Liver (tissue), 8 donors: ENCODE measurements at regions not wholly inside any gene's neighbourhood (a gene's known extent, or its start where the extent isn't known, plus 50 kb on each side); places are given as distances from the start of the nearest gene placed in this dataset.

Experiments
- DNase-seq: peaks from one replicate; pipeline ENCODE4 v3.0.0-alpha.2; 2017; ENCODE audit warnings: low spot score
- H3K27ac ChIP-seq, 2 donors: one replicate each; pipeline ENCODE4 v1.7.0; 2013; ENCODE audit warnings: inconsistent platforms in 2 of 2, low read length in 2 of 2, control low read depth in 1 of 2, low read depth in 1 of 2, mild to moderate bottlenecking in 1 of 2
- H3K27me3 ChIP-seq, 4 donors: one replicate each; pipeline versions ENCODE4 v1.6.1 to v1.7.0; 2013; ENCODE audit warnings: low read length in 3 of 4, inconsistent platforms in 1 of 4, mild to moderate bottlenecking in 1 of 4, moderate library complexity in 1 of 4; ENCODE audit not compliant: control insufficient read depth in 4 of 4, insufficient read depth in 4 of 4
- H3K36me3 ChIP-seq, 4 donors: one replicate each; pipeline versions ENCODE4 v1.6.1 to v1.7.0; 2013; ENCODE audit warnings: low read length in 3 of 4, mild to moderate bottlenecking in 3 of 4, low read depth in 1 of 4, moderate library complexity in 1 of 4; ENCODE audit not compliant: control insufficient read depth in 4 of 4, insufficient read depth in 3 of 4
- H3K4me1 ChIP-seq, 4 donors: one replicate each; pipeline versions ENCODE4 v1.6.1 to v1.7.0; 2013; ENCODE audit warnings: low read length in 3 of 4, mild to moderate bottlenecking in 3 of 4, moderate library complexity in 1 of 4; ENCODE audit not compliant: control insufficient read depth in 4 of 4, insufficient read depth in 4 of 4
- H3K4me3 ChIP-seq, 3 donors: one replicate each; pipeline versions ENCODE4 v1.6.1 to v1.7.0; 2013; ENCODE audit warnings: low read length in 3 of 3, control low read depth in 1 of 3, low read depth in 1 of 3, mild to moderate bottlenecking in 1 of 3
- H3K9ac ChIP-seq, 2 donors: one replicate each; pipeline ENCODE4 v1.7.0; 2013; ENCODE audit warnings: low read length in 2 of 2, mild to moderate bottlenecking in 2 of 2, moderate library complexity in 2 of 2, control low read depth in 1 of 2, low read depth in 1 of 2
- H3K9me3 ChIP-seq, 4 donors: one replicate each; pipeline versions ENCODE4 v1.6.1 to v1.7.0; 2013; ENCODE audit warnings: low read length in 3 of 4; ENCODE audit not compliant: control insufficient read depth in 4 of 4
- ATF3 ChIP-seq: IDR thresholded peaks from 2 replicates; pipeline ENCODE4 v1.6.1; 2016; ENCODE audit warnings: antibody characterized with exemption
- EGR1 ChIP-seq, 2 donors: IDR thresholded peaks; 2 replicates each; pipeline ENCODE4 v1.6.1; 2016 to 2018; ENCODE audit warnings: antibody characterized with exemption in 2 of 2, low read depth in 2 of 2
- FOXA1 ChIP-seq: IDR thresholded peaks from 2 replicates; pipeline ENCODE4 v1.6.1; 2016; ENCODE audit warnings: antibody characterized with exemption
- FOXA2 ChIP-seq: IDR thresholded peaks from 2 replicates; pipeline ENCODE4 v1.6.1; 2016; ENCODE audit warnings: antibody characterized with exemption
- GABPA ChIP-seq, 2 donors: IDR thresholded peaks in 1 of 2; conservative IDR thresholded peaks in 1 of 2; 2 replicates each; pipeline ENCODE4 v1.6.1; 2016; ENCODE audit warnings: antibody characterized with exemption in 2 of 2, mild to moderate bottlenecking in 1 of 2, moderate library complexity in 1 of 2
- HNF4A ChIP-seq, 2 donors: conservative IDR thresholded peaks; 2 replicates each; pipeline ENCODE4 v1.6.1; 2016; ENCODE audit warnings: antibody characterized with exemption in 2 of 2, mild to moderate bottlenecking in 2 of 2
- NR2F2 ChIP-seq: IDR thresholded peaks from 2 replicates; pipeline ENCODE4 v1.6.1; 2016; ENCODE audit warnings: antibody characterized with exemption
- RAD21 ChIP-seq, 2 donors: IDR thresholded peaks; 2 replicates each; pipeline ENCODE4 v1.6.1; 2016; ENCODE audit warnings: antibody characterized with exemption in 2 of 2, mild to moderate bottlenecking in 2 of 2
- RXRA ChIP-seq, 2 donors: IDR thresholded peaks; 2 replicates each; pipeline ENCODE4 v1.6.1; 2017 to 2018; ENCODE audit warnings: antibody characterized with exemption in 2 of 2, mild to moderate bottlenecking in 1 of 2
- TAF1 ChIP-seq: conservative IDR thresholded peaks from 2 replicates; pipeline ENCODE4 v1.6.1; 2016; ENCODE audit warnings: antibody characterized with exemption, mild to moderate bottlenecking
- YY1 ChIP-seq: IDR thresholded peaks from 2 replicates; pipeline ENCODE4 v1.6.1; 2016; ENCODE audit warnings: antibody characterized with exemption, mild to moderate bottlenecking
- ZBTB33 ChIP-seq: IDR thresholded peaks from 2 replicates; pipeline ENCODE4 v1.6.1; 2016; ENCODE audit warnings: antibody characterized with exemption
- WGBS: extraction: QIAGEN DNeasy Blood & Tissue Kit; methylation state at CpG from one replicate; pipeline ENCODE4 v1.1.7; 2013; 5-methylcytosine and 5-hydroxymethylcytosine counted together
- TF ChIP-seq, protein P1 (sequence below): IDR thresholded peaks from 2 replicates; pipeline ENCODE4 v1.6.1; 2016; ENCODE audit warnings: antibody characterized with exemption
- TF ChIP-seq, protein P2 (sequence below): fragments of 150-350 bp; IDR thresholded peaks from 2 replicates; pipeline ENCODE4 v1.5.1; 2017; ENCODE audit warnings: improper control_type of control experiment, low read depth, low read length; ENCODE audit not compliant: missing input control
- donor health status: healthy.
- donor health status: healthy.
- donor health status: healthy.
- donor health status: healthy.
- donor health status: healthy.

DNA sequence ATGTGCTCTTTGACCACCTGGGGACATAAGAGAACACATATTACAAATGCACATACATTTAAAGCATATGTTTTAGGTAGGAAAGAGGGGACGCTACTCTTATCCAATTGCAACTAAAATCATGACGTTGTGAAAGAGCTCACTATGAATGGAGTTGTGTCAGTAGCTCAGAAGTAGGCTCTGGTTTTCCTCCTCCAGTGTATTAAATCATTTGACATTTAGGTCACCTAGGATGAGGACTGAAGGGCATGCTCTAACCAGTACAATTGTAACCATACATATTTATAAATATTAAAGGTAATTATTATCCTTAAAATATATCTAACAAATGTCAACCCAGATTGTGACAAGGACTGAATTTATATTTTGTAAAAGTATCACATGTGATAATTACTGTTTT is 389.0 kb downstream of the KLF12 start:
- DNase-seq: no peak
- H3K9me3 ChIP-seq: peaks cover 0 to 6% (median 0%) of the 10 kb centered on the region in 4 donors
- H3K27me3 ChIP-seq: no peaks in the 10 kb centered on the region
- H3K4me1 ChIP-seq: no peaks in the 10 kb centered on the region
- TF ChIP-seq, protein P1, sequence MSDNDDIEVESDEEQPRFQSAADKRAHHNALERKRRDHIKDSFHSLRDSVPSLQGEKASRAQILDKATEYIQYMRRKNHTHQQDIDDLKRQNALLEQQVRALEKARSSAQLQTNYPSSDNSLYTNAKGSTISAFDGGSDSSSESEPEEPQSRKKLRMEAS: no peak
- TF ChIP-seq, protein P2, sequence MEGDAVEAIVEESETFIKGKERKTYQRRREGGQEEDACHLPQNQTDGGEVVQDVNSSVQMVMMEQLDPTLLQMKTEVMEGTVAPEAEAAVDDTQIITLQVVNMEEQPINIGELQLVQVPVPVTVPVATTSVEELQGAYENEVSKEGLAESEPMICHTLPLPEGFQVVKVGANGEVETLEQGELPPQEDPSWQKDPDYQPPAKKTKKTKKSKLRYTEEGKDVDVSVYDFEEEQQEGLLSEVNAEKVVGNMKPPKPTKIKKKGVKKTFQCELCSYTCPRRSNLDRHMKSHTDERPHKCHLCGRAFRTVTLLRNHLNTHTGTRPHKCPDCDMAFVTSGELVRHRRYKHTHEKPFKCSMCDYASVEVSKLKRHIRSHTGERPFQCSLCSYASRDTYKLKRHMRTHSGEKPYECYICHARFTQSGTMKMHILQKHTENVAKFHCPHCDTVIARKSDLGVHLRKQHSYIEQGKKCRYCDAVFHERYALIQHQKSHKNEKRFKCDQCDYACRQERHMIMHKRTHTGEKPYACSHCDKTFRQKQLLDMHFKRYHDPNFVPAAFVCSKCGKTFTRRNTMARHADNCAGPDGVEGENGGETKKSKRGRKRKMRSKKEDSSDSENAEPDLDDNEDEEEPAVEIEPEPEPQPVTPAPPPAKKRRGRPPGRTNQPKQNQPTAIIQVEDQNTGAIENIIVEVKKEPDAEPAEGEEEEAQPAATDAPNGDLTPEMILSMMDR: no peak
- TF ChIP-seq YY1 (no peak), NR2F2 (no peak), ZBTB33 (no peak)
- no peak overlapping the region for H3K27ac ChIP-seq
- H3K9ac ChIP-seq: no peak overlapping the region
- peaks cover 2 to 4% (median 2%) of the 10 kb centered on the region in 4 donors for H3K36me3 ChIP-seq
- H3K4me3 ChIP-seq: no peak overlapping the region
- WGBS: 92% methylated on average over 2 of the region's 2 CpGs

- TF ChIP-seq FOXA1 (no peak), HNF4A (conservative IDR thresholded peaks at IDR 0.05) (no peak), RXRA (IDR thresholded peaks at IDR 0.05) (no peak)
- 83% methylated on average over 4 of the region's 4 CpGs for WGBS
- no peaks in the 10 kb centered on the region for H3K27me3 ChIP-seq
- no peaks in the 10 kb centered on the region for H3K9me3 ChIP-seq
- H3K27ac ChIP-seq: no peak overlapping the region
- no peak for DNase-seq
- no peak overlapping the region for H3K4me3 ChIP-seq
- H3K36me3 ChIP-seq: peaks cover 0 to 2% (median 0%) of the 10 kb centered on the region in 4 donors
- H3K9ac ChIP-seq: no peak overlapping the region
- H3K4me1 ChIP-seq: no peaks in the 10 kb centered on the region
These were observed 391.2 kb downstream of the KLF12 start for GRCh38 chr13:73742982-73743381.

- H3K27me3 ChIP-seq: no peaks in the 10 kb centered on the region
- H3K9me3 ChIP-seq: no peaks in the 10 kb centered on the region
- 79% methylated on average over 3 of the region's 3 CpGs for WGBS
- no peak overlapping the region for H3K4me3 ChIP-seq
- H3K9ac ChIP-seq: no peak overlapping the region
- DNase-seq: no peak
- H3K4me1 ChIP-seq: no peaks in the 10 kb centered on the region
- TF ChIP-seq, protein P2: no peak
- TF ChIP-seq GABPA (IDR thresholded peaks at IDR 0.05 in 1 of 2, conservative IDR thresholded peaks at IDR 0.05 in 1 of 2) (no peak), ATF3 (no peak), FOXA1 (no peak), ZBTB33 (no peak), FOXA2 (no peak), RXRA (IDR thresholded peaks at IDR 0.05) (no peak), HNF4A (conservative IDR thresholded peaks at IDR 0.05) (no peak), TAF1 (no peak), RAD21 (IDR thresholded peaks at IDR 0.05) (no peak), EGR1 (IDR thresholded peaks at IDR 0.05; ENCODE audit: low read depth in 2 of 2) (no peak)
- H3K36me3 ChIP-seq: peaks cover 0 to 2% (median 0%) of the 10 kb centered on the region in 4 donors
- H3K27ac ChIP-seq: no peak overlapping the region
These were observed 392.5 kb downstream of the KLF12 start for GRCh38 chr13:73741742-73742141.
